ENCODE measurements at regions not wholly inside any gene's neighbourhood (a gene's known extent, or its start where the extent isn't known, plus 50 kb on each side); places are given as distances from the start of the nearest gene placed in this dataset.
"Not testable (repeated sequence)": the region's sequence is repeated elsewhere in the genome, so short reads cannot be mapped to it uniquely, and the experiment has no call there.

DNA sequence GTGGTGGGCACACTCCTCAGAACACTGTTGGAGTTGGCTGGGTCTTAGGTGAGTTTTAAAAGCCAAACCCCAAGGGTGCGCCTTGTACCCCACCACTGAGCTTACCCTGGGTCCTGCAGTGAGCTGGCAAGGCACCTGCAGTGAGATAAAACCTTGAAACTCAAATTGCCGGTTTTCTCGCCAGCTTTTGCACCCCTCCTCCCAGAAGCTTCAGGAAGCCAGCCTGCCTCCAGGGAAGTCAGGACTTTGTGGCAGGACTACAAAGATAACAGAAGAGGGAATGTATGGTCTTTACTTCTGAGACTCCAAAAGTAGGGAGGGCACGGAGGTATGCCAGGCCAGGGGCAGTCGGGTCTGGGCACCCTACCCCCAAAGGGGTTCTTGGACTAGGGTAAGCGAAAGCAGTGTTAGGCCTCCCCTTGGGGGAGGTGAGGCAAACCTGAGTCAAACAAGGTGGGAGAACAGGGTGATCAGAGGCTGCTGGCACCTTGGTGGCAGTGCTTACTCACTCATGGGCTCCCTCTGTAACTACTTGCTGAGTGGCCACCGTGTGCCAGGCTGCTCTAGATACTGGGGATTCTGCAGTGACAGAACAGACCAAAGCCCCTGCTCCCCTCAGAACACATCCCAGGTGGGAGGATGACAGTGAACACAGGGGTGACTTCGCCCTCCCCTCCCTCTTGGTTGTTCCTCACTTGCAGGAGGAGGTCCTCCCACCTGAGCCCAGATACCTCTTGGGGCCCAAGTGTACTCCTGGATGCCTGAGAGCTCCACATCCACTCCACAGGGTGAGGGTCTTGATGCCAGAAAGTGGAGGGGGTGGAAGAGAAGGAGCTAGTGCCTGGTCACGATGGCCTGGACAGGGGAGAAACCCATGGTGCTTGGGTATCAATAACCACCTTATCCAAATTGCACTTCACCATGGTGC is 69.3 kb upstream of the RGPD5 start:
- no peak overlapping the region for H3K4me3 ChIP-seq (ENCODE audit: control insufficient read depth, low read depth, low read length)
- TF ChIP-seq, protein P1, sequence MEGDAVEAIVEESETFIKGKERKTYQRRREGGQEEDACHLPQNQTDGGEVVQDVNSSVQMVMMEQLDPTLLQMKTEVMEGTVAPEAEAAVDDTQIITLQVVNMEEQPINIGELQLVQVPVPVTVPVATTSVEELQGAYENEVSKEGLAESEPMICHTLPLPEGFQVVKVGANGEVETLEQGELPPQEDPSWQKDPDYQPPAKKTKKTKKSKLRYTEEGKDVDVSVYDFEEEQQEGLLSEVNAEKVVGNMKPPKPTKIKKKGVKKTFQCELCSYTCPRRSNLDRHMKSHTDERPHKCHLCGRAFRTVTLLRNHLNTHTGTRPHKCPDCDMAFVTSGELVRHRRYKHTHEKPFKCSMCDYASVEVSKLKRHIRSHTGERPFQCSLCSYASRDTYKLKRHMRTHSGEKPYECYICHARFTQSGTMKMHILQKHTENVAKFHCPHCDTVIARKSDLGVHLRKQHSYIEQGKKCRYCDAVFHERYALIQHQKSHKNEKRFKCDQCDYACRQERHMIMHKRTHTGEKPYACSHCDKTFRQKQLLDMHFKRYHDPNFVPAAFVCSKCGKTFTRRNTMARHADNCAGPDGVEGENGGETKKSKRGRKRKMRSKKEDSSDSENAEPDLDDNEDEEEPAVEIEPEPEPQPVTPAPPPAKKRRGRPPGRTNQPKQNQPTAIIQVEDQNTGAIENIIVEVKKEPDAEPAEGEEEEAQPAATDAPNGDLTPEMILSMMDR (conservative IDR thresholded peaks at IDR 0.05; ENCODE audit: control insufficient read depth, insufficient read depth, low read depth, low read length): no peak
- DNase-seq (ENCODE audit: low read depth): no peak

DNA sequence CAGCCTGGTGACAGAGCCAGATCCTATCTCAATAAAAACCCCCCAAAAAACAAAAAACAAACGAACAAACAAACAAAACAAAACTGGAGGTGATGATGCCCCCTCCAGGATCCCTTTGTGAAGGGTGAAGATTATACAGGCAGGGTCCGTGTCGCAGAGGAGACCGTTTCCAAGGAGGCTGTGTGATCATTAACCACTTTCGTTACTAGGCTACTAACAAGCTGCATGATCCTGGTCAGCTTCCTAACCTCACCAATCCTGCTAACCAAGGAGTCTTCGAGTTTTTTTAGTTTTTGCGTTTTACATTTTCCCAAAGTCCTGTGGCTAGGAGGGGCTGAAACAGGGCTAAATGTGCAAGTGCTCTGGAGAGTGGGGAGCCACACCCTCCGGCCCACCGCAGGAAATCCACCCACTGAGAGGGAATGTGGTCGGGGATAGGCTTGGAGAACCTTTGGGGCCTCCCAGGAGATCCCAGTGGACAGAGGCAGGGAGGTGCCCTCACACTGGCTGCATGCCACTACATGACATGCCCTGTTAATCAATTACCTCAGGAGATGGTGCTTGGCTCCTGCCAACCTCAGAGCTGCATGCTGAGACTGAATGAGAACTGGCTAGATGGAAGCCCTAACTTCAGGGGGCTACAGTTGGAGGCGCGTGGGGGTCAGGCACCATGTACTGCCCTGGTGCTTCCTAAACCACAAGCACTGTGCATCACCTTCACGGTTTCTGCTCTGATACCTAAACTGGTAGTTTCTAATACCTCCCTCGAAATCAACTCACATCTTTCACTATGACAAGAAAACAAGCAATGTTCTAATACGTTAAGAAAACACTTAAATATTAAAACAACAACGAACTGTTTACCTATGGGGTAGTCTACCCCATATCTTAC is 67.5 kb upstream of the RGPD5 start:
- TF ChIP-seq, protein P1 (conservative IDR thresholded peaks at IDR 0.05; ENCODE audit: control insufficient read depth, insufficient read depth, low read depth, low read length): no peak
- no peak for DNase-seq (ENCODE audit: low read depth)
- H3K4me3 ChIP-seq (ENCODE audit: control insufficient read depth, low read depth, low read length): no peak overlapping the region

DNA sequence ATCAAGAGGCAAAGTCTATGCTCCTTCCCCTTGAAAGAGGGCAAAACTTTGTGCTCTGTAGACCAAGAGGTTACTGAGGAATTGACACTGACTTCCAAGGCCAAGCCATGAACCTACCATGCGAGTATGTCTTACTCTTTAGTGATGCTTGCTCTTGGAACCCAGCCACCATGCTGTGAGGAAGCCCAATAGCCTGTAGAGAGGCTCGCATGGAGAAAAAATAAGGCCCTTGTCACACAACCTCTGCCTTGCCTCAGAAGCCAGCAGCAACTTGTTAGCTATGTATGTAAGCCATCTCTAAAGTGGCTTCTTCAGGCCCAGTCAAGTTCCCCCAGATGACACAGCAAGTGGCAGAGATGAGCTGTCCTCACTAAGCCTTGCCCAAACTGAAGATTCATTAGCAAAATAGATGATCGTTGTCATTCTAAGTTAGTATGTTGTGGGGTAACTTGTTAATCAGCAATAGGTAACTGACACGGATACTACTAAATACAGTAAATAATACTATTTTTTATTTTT is 66.1 kb upstream of the RGPD5 start:
- TF ChIP-seq, protein P1 (conservative IDR thresholded peaks at IDR 0.05; ENCODE audit: control insufficient read depth, insufficient read depth, low read depth, low read length): no peak
- no peak overlapping the region for H3K4me3 ChIP-seq (ENCODE audit: control insufficient read depth, low read depth, low read length)
- DNase-seq (ENCODE audit: low read depth): no peak

DNA sequence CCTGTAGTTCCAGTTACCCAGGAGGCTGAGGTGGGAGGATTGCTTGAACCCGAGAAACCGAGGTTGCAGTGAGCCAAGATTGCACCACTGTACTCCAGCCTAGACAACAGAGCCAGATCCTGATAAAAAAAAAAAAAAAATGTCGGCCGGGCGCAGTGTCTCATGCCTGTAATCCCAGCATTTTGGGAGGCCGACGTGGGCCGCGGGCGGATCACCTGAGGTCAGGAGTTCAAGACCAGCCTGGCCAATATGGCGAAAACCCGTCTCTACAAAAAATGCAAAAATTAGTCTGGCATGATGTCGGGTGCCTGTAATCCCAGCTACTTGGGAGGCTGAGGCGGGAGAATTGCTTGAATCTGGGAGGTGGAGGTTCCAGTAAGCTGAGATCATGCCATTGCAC is 60.4 kb upstream of the RGPD5 start:
- not testable (repeated sequence) for DNase-seq (ENCODE audit: low read depth); H3K4me3 ChIP-seq (ENCODE audit: control insufficient read depth, low read depth, low read length)

DNA sequence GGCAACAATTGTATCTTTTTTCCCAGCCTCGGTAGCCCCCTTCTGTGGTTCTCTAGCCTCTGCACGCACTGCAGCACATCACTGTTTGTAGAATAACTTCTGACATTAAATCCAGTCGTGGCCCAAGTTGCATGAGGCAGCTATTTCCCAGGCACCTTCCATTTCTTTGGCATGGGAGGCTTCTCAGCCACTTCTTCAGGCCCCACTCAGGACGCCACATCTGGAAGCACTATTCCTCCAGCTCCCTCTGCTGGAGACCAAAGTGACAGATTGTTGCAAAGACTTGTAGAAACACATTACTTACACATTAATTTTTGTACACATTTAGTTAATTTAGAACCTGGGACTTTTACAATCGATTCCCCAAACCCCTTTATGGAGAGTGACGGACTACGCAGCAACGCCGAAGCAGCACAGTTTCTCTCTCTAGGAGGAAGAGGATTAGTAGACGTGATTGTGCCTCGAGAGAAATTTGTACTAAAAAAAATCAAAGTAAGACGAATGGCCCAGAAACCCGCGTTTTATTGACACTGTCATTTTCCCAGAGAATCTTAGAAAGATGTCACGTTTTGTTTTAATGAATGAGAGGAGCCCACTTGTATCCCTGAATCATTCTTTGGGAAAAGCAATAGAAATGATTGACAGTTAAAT is 57.8 kb upstream of the RGPD5 start:
- H3K4me3 ChIP-seq (ENCODE audit: control insufficient read depth, low read depth, low read length): no peak overlapping the region
- TF ChIP-seq, protein P1 (conservative IDR thresholded peaks at IDR 0.05; ENCODE audit: control insufficient read depth, insufficient read depth, low read depth, low read length): peak; percentile 73
- peak; percentile 68 for DNase-seq (ENCODE audit: low read depth)

Data from fibroblast of mammary gland (primary cell).